Testis (tissue), 2 donors: ENCODE measurements at regions not wholly inside any gene's neighbourhood (a gene's known extent, or its start where the extent isn't known, plus 50 kb on each side); places are given as distances from the start of the nearest gene placed in this dataset.

Source experiments
- CTCF ChIP-seq, 3 experiments: fragments of 450-650 bp in 2 of 3; fragments of 200-600 bp in 1 of 3; sonication (generic) in 1 of 3; IDR thresholded peaks; one replicate each; pipeline ENCODE4 v1.5.1; 2016 to 2019; ENCODE audit warnings: antibody characterized with exemption in 3 of 3, mild to moderate bottlenecking in 2 of 3, moderate library complexity in 1 of 3
- POLR2A ChIP-seq: fragments of 450-650 bp; IDR thresholded peaks from one replicate; pipeline ENCODE4 v1.6.1; 2017; ENCODE audit warnings: antibody characterized with exemption, mild to moderate bottlenecking, moderate library complexity

- TF ChIP-seq POLR2A, result no peak
- TF ChIP-seq CTCF (IDR thresholded peaks at IDR 0.05), result no peak
Measured at GRCh38 chr5:165569551-165569950, 2064.1 kb downstream of the MAT2B start.
